KG1 (cell line): ENCODE measurements at regions not wholly inside any gene's neighbourhood (a gene's known extent, or its start where the extent isn't known, plus 50 kb on each side); places are given as distances from the start of the nearest gene placed in this dataset.

Source experiments
- DNase-seq: peaks from one replicate; lab custom pipeline; 2025; lab: John Stamatoyannopoulos, UW

DNA sequence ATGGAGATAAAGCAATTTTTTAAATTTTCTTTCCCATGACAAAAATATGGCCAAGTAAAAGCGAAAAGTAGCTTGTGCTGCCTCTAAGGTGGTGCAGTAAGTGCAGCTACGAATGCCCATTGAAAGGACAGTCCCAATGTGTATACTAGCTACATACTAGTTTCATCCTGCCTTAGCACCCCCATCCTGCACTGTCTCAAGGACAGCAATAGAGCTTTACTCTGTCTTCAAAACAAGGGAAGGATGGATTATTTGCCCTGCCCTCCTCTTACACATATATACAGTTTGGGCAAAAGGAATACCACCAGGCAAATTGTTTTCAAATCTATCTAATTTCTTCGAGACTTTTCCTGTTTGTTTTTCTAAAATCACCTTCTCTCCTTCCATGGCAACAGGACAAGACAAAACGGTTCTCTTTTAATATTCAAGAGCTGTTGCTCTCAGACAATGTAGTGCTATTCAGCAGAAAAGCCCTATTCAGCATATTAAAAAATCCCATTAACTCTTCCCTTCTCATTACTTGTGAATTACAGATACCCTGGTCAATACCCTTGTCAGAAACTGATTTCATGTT is 75.1 kb upstream of the SLC7A11 start:
- DNase-seq, result no peak

GRCh38 chr4:138312536-138312911 is 70.4 kb upstream of the SLC7A11 start:
- DNase-seq, result no peak

DNA sequence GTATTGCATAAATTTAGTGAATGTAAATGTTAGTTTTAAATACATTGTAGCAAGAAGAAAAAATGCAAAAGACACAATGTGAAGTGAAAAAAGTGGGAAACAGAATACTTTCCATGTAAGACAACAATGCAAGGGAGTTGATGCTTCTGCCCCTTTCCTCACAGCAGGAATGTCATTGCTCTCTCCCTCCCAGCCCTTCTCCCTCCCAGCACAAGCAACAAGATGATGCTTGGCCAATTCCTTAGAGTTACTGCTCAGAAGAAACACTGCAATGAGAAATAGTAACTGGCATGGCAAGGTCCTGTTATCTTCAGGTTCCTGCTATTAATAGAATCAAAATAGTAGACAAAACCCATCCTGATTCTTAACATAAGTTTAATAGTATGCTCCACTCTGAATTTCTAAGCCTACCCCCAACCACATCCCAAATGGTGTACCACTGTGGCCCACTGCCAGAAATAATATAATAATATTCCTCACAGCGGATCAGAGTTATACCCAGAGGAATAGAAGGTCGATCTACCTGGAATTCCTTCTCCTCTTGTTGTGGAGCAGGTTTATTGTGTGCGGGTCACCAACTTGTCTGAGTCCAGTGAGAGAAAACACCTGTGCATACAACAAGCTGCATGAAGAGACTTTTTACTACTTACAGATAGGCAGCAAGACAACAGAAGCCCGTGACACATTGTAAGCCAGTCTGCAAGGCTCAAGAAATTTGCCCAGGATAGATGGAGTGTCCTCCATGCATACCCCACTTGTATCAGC is 69.8 kb upstream of the SLC7A11 start:
- DNase-seq, result no peak

GRCh38 chr4:138310991-138311390 is 68.8 kb upstream of the SLC7A11 start:
- no peak for DNase-seq

- DNase-seq, result no peak
Observed at GRCh38 chr4:138310498-138310897, 68.3 kb upstream of the SLC7A11 start.

- DNase-seq, result no peak
Observed at GRCh38 chr4:138308356-138308755, 66.2 kb upstream of the SLC7A11 start.

- DNase-seq, result no peak
Observed at GRCh38 chr4:138307319-138307718, 65.2 kb upstream of the SLC7A11 start.

GRCh38 chr4:138305050-138305449 is 62.9 kb upstream of the SLC7A11 start:
- DNase-seq, result no peak

GRCh38 chr4:138301536-138301935 is 59.4 kb upstream of the SLC7A11 start:
- DNase-seq, result no peak

DNA sequence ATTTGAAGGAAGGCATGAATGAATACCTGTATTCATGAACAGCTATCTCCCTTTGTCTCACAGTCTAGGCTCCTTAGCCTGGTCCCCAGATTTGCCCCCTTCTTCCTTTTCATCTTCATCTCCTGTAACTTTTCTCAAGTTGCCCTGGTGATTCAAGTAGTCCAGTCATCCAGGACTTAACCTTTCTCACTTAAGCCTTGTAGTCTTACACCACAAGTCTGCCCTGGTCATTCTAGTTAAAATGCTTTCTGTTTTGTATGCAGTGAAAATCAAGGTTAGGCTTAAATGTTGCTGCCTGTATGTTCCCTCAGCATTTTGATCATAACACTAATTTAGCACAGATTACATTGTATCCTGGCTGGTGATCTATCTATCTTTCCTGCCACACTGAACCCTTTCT is 58.5 kb upstream of the SLC7A11 start:
- DNase-seq, result no peak

- DNase-seq, result no peak
Observed at GRCh38 chr4:138299881-138300280, 57.7 kb upstream of the SLC7A11 start.

DNA sequence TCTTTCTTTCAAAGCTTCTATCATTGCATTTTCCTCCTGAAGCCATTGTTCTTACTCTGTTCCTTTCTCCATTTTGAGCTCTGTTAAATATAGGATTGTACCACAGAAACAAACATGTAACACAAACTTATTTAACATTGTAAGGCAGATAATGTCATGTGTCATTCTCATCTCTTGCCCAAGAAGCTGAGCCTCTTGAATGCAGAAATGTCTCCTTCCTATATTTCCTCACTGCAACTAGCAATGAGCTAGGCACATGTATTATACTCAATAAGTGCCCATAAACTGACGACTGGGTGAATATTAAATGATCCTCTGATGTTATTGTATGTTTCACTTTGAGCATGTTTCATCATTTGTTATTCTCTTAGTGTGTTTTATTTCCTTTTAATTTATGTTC is 56.7 kb upstream of the SLC7A11 start:
- DNase-seq, result no peak

- no peak for DNase-seq
Observed at GRCh38 chr4:138298431-138298830, 56.3 kb upstream of the SLC7A11 start.

GRCh38 chr4:138297743-138298405 is 55.7 kb upstream of the SLC7A11 start:
- DNase-seq, result no peak

DNA sequence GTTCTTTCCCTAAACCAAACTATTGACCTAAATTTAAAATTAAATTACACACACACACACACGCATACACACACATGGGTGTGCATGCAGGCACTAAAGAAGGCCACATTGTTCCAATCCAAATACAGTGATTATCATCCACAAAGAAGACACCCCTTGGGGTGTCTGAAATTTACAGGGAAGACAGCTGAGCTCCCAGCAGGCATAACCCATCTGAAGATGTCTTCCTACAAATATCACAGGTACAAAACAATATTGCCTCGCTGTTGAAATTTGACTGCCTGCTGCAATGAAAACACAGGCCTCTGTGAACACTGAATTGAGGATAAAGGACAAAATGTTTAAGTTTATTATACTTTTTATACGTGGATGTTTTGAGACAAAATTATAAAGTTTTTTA is 50.2 kb upstream of the SLC7A11 start:
- DNase-seq, result no peak
